ENCODE measurements at regions not wholly inside any gene's neighbourhood (a gene's known extent, or its start where the extent isn't known, plus 50 kb on each side); places are given as distances from the start of the nearest gene placed in this dataset.

DNA sequence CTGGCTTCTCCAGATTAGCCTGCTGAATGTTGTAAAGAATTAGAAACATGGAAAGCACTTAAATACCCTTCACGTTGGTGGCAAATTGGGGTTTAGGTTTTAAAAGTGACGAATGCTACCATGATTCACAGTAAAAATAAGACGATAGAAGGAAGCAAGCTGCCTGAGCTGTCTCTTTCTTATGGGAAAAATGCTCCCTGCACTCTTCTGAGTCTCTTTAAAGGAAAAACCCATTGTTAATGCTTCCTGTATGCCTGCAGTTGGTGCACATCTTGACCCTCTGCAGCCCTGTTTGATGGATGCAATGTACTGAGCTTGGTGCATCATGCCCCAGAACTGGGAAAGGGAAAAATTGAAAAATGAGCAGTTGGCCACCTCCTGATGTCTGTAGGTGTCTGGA is 258.6 kb upstream of the RASGRP1 start:
- TF ChIP-seq EZH2phosphoT487 (IDR thresholded peaks at IDR 0.05; ENCODE audit: insufficient read depth, low read depth) (no peak), EZH2 (IDR thresholded peaks at IDR 0.05; ENCODE audit: insufficient read depth, poor library complexity, severe bottlenecking) (no peak)
